ENCODE measurements at regions not wholly inside any gene's neighbourhood (a gene's known extent, or its start where the extent isn't known, plus 50 kb on each side); places are given as distances from the start of the nearest gene placed in this dataset.

GRCh38 chr1:95832370-95832769 lies 598.4 kb downstream of the RWDD3 start:
- ChIA-PET POLR2A (no interaction called here), CTCF (no interaction called here)
- no peak for TF ChIP-seq CTCF (IDR thresholded peaks at IDR 0.05; ENCODE audit: control extremely low read depth, extremely low read depth, low read depth, missing control alignments)
- DNase-seq (ENCODE audit: extremely low spot score): no peak

- TF ChIP-seq CTCF (IDR thresholded peaks at IDR 0.05; ENCODE audit: control extremely low read depth, extremely low read depth, low read depth, missing control alignments): no peak
- DNase-seq (ENCODE audit: extremely low spot score): no peak
- ChIA-PET POLR2A (no interaction called here), CTCF (no interaction called here)
Measured at GRCh38 chr1:95849439-95849838, 615.4 kb downstream of the RWDD3 start.

GRCh38 chr1:95850165-95850649 lies 616.2 kb downstream of the RWDD3 start:
- TF ChIP-seq CTCF (IDR thresholded peaks at IDR 0.05; ENCODE audit: control extremely low read depth, extremely low read depth, low read depth, missing control alignments): no peak

GRCh38 chr1:95850763-95851162 lies 616.8 kb downstream of the RWDD3 start:
- DNase-seq (ENCODE audit: extremely low spot score): no peak
- ChIA-PET POLR2A (no interaction called here), CTCF (interaction anchor here (2.0 kb wide), 1 partner anchor 9 kb away, joined by 6 read pairs; no protein-coding TSS in a partner anchor)
- TF ChIP-seq CTCF (IDR thresholded peaks at IDR 0.05; ENCODE audit: control extremely low read depth, extremely low read depth, low read depth, missing control alignments): no peak

More at GRCh38 chr1:95850165-95850649, 616.2 kb downstream of the RWDD3 start:
- ChIA-PET POLR2A (no interaction called here), CTCF (interaction anchor here (2.0 kb wide), 1 partner anchor 9 kb away, joined by 6 read pairs; no protein-coding TSS in a partner anchor)
- DNase-seq (ENCODE audit: extremely low spot score): no peak

GRCh38 chr1:95852483-95853070 lies 618.6 kb downstream of the RWDD3 start:
- no peak for DNase-seq (ENCODE audit: extremely low spot score)
- CTCF ChIA-PET: no interaction called here
- POLR2A ChIA-PET: no interaction called here
- TF ChIP-seq CTCF (IDR thresholded peaks at IDR 0.05; ENCODE audit: control extremely low read depth, extremely low read depth, low read depth, missing control alignments): no peak

GRCh38 chr1:95854457-95854856 lies 620.4 kb downstream of the RWDD3 start:
- ChIA-PET CTCF (interaction anchor here (0.6 to 1.3 kb wide), 2 partner anchors 10 to 21 kb away, joined by 3 read pairs; no protein-coding TSS in a partner anchor), POLR2A (no interaction called here)
- no peak for TF ChIP-seq CTCF (IDR thresholded peaks at IDR 0.05; ENCODE audit: control extremely low read depth, extremely low read depth, low read depth, missing control alignments)
- no peak for DNase-seq (ENCODE audit: extremely low spot score)

Data from GM10248 (cell line).